Thyroid gland (tissue), 4 donors: ENCODE measurements at regions not wholly inside any gene's neighbourhood (a gene's known extent, or its start where the extent isn't known, plus 50 kb on each side); places are given as distances from the start of the nearest gene placed in this dataset.

Experiments used
- DNase-seq, 2 donors: peaks; one replicate each; pipeline ENCODE4 v3.0.0-alpha.2; 2019
- H3K27ac ChIP-seq, 3 donors: fragments of 200-600 bp; sonication (generic); 1 replicate in 2 of 3; 2 replicates in 1 of 3; pipeline ENCODE4 v1.5.1; 2016 to 2019; ENCODE audit warnings: mild to moderate bottlenecking in 1 of 3, moderate library complexity in 1 of 3
- H3K27me3 ChIP-seq: fragments of 200-600 bp; sonication (generic); one replicate; pipeline ENCODE4 v1.5.1; 2019
- H3K36me3 ChIP-seq, 2 donors: fragments of 200-600 bp; sonication (generic); one replicate each; pipeline ENCODE4 v1.5.1; 2016 to 2019
- H3K4me1 ChIP-seq, 2 donors: fragments of 200-600 bp; sonication (generic); one replicate each; pipeline ENCODE4 v1.5.1; 2017 to 2019
- H3K4me3 ChIP-seq, 3 donors: fragments of 200-600 bp; sonication (generic); replicated peaks in 1 of 3; 1 replicate in 2 of 3; 2 replicates in 1 of 3; pipeline ENCODE4 v1.5.1; 2016; ENCODE audit warnings: mild to moderate bottlenecking in 1 of 3
- H3K9me3 ChIP-seq: fragments of 200-600 bp; sonication (generic); one replicate; pipeline ENCODE4 v1.5.1; 2017
- CTCF ChIP-seq, 6 experiments: fragments of 200-600 bp in 3 of 6; fragments of 450-650 bp in 3 of 6; sonication (generic) in 3 of 6; IDR thresholded peaks; one replicate each; pipeline ENCODE4 v1.5.1; 2016 to 2019; ENCODE audit warnings: antibody characterized with exemption in 6 of 6, mild to moderate bottlenecking in 2 of 6, inconsistent platforms in 1 of 6, moderate library complexity in 1 of 6
- POLR2A ChIP-seq, 2 donors: fragments of 450-650 bp; IDR thresholded peaks; one replicate each; pipeline ENCODE4 v1.6.1; 2017; ENCODE audit warnings: antibody characterized with exemption in 2 of 2, mild to moderate bottlenecking in 2 of 2, moderate library complexity in 1 of 2
- WGBS, 2 donors: methylation state at CpG; one replicate each; pipeline ENCODE4 v1.1.5; 2017; 5-methylcytosine and 5-hydroxymethylcytosine counted together
- intact Hi-C: fragments of 100-400 bp; cut with DNase I; formaldehyde crosslinking; loops from one replicate; pipeline ENCODE4 v1.15.1; 2023

- DNase-seq = no peak
- H3K9me3 ChIP-seq = no peaks in the 10 kb centered on the region
- H3K27ac ChIP-seq = no peak overlapping the region
- H3K4me1 ChIP-seq = no peaks in the 10 kb centered on the region
- no peak overlapping the region for H3K4me3 ChIP-seq
- WGBS, 2 donors = 90 to 100% methylated on average over 1 of the region's 1 CpG
- no peak for TF ChIP-seq POLR2A (IDR thresholded peaks at IDR 0.05)
- no peak for TF ChIP-seq CTCF (IDR thresholded peaks at IDR 0.05)
- H3K36me3 ChIP-seq = no peaks in the 10 kb centered on the region
- intact Hi-C loops = no loop called here
- no peaks in the 10 kb centered on the region for H3K27me3 ChIP-seq
These were observed 509.9 kb upstream of the POU3F4 start for GRCh38 chrX:82998163-82998562.

- no peaks in the 10 kb centered on the region for H3K9me3 ChIP-seq
- TF ChIP-seq CTCF (IDR thresholded peaks at IDR 0.05) = no peak
- TF ChIP-seq POLR2A (IDR thresholded peaks at IDR 0.05) = no peak
- H3K27me3 ChIP-seq = no peaks in the 10 kb centered on the region
- 85 to 91% methylated on average over 1 of the region's 1 CpG for whole genome bisulfite sequencing, 2 donors
- intact Hi-C loops = no loop called here
- DNase-seq = no peak
- H3K4me1 ChIP-seq = no peaks in the 10 kb centered on the region
- no peak overlapping the region for H3K4me3 ChIP-seq
- no peak overlapping the region for H3K27ac ChIP-seq
- H3K36me3 ChIP-seq = no peaks in the 10 kb centered on the region
These were observed 504.1 kb upstream of the POU3F4 start for GRCh38 chrX:83004012-83004411.

GRCh38 chrX:83008415-83008814 lies 499.7 kb upstream of the POU3F4 start:
- intact Hi-C loops = no loop called here
- Histone ChIP-seq H3K27me3 (no peaks in the 10 kb centered on the region), H3K4me1 (no peaks in the 10 kb centered on the region), H3K27ac (no peak overlapping the region), H3K4me3 (no peak overlapping the region), H3K9me3 (no peaks in the 10 kb centered on the region), H3K36me3 (no peaks in the 10 kb centered on the region)
- TF ChIP-seq CTCF (IDR thresholded peaks at IDR 0.05) (peak in 1 of 6 experiments; percentile 21), POLR2A (IDR thresholded peaks at IDR 0.05) (no peak)
- WGBS, 2 donors = 79 to 80% methylated on average over 6 of the region's 6 CpGs
- no peak for DNase-seq

- no peaks in the 10 kb centered on the region for H3K4me1 ChIP-seq
- TF ChIP-seq CTCF (IDR thresholded peaks at IDR 0.05) (no peak), POLR2A (IDR thresholded peaks at IDR 0.05) (no peak)
- no peak overlapping the region for H3K27ac ChIP-seq
- H3K4me3 ChIP-seq = no peak overlapping the region
- H3K36me3 ChIP-seq = no peaks in the 10 kb centered on the region
- DNase-seq = no peak
- intact Hi-C loops = no loop called here
- 64 to 67% methylated on average over 1 of the region's 1 CpG for WGBS, 2 donors
- no peaks in the 10 kb centered on the region for H3K9me3 ChIP-seq
- no peaks in the 10 kb centered on the region for H3K27me3 ChIP-seq
These were observed 488.8 kb upstream of the POU3F4 start for GRCh38 chrX:83019258-83019657.

- WGBS, 2 donors = 22 to 33% methylated on average over 1 of the region's 1 CpG
- intact Hi-C loops = no loop called here
- no peak overlapping the region for H3K4me3 ChIP-seq
- H3K36me3 ChIP-seq = no peaks in the 10 kb centered on the region
- no peak for DNase-seq
- H3K9me3 ChIP-seq = no peaks in the 10 kb centered on the region
- no peaks in the 10 kb centered on the region for H3K27me3 ChIP-seq
- no peaks in the 10 kb centered on the region for H3K4me1 ChIP-seq
- TF ChIP-seq CTCF (IDR thresholded peaks at IDR 0.05) = no peak
- no peak for TF ChIP-seq POLR2A (IDR thresholded peaks at IDR 0.05)
- H3K27ac ChIP-seq = no peak overlapping the region
These were observed 486.1 kb upstream of the POU3F4 start for GRCh38 chrX:83022020-83022419.
